ENCODE measurements at regions not wholly inside any gene's neighbourhood (a gene's known extent, or its start where the extent isn't known, plus 50 kb on each side); places are given as distances from the start of the nearest gene placed in this dataset.
"Not testable (repeated sequence)": the region's sequence is repeated elsewhere in the genome, so short reads cannot be mapped to it uniquely, and the experiment has no call there.

GRCh38 chr2:175414882-175415487 is 233.5 kb upstream of the ATP5MC3 start:
- intact Hi-C loops (cut with DNase I) = loop anchor here (5.0 kb wide), 1 partner anchor 672 kb away; no protein-coding TSS in a partner anchor
- ATAC-seq = peak; percentile 48
- DNase-seq (ENCODE audit: missing footprints) = peak; percentile 71

- no peak for DNase-seq (ENCODE audit: missing footprints)
- intact Hi-C loops (cut with DNase I) = no loop called here
- no peak for ATAC-seq
Measured at GRCh38 chr2:175414191-175414881, 232.8 kb upstream of the ATP5MC3 start.

- DNase-seq (ENCODE audit: missing footprints); ATAC-seq; intact Hi-C loops (cut with DNase I): not testable (repeated sequence)
Measured at GRCh38 chr2:175410941-175411340, 229.4 kb upstream of the ATP5MC3 start.

- intact Hi-C loops (cut with DNase I) = no loop called here
- DNase-seq (ENCODE audit: missing footprints) (no peak), ATAC-seq (no peak)
Measured at GRCh38 chr2:175404839-175405238, 223.3 kb upstream of the ATP5MC3 start.

GRCh38 chr2:175403599-175404221 is 222.2 kb upstream of the ATP5MC3 start:
- intact Hi-C loops (cut with DNase I) = no loop called here
- ATAC-seq (no peak), DNase-seq (ENCODE audit: missing footprints) (no peak)

GRCh38 chr2:175402571-175402970 is 221.1 kb upstream of the ATP5MC3 start:
- ATAC-seq = no peak
- no peak for DNase-seq (ENCODE audit: missing footprints)
- intact Hi-C loops (cut with DNase I) = no loop called here

- DNase-seq (ENCODE audit: missing footprints) (no peak), ATAC-seq (no peak)
- intact Hi-C loops (cut with DNase I) = no loop called here
Measured at GRCh38 chr2:175401956-175402469, 220.5 kb upstream of the ATP5MC3 start.

- no peak for ATAC-seq
Measured at GRCh38 chr2:175400975-175401374, 219.5 kb upstream of the ATP5MC3 start.

GRCh38 chr2:175399326-175399725 is 217.8 kb upstream of the ATP5MC3 start:
- DNase-seq (ENCODE audit: missing footprints) (no peak), ATAC-seq (no peak)
- intact Hi-C loops (cut with DNase I) = no loop called here

More at GRCh38 chr2:175400975-175401374, 219.5 kb upstream of the ATP5MC3 start:
- DNase-seq (ENCODE audit: missing footprints) = no peak
- intact Hi-C loops (cut with DNase I) = no loop called here

- ATAC-seq (no peak), DNase-seq (ENCODE audit: missing footprints) (no peak)
- intact Hi-C loops (cut with DNase I) = no loop called here
Measured at GRCh38 chr2:175398848-175399247, 217.3 kb upstream of the ATP5MC3 start.

GRCh38 chr2:175396696-175397095 is 215.2 kb upstream of the ATP5MC3 start:
- DNase-seq (ENCODE audit: missing footprints) (no peak), ATAC-seq (no peak)
- intact Hi-C loops (cut with DNase I) = no loop called here

- intact Hi-C loops (cut with DNase I) = no loop called here
- ATAC-seq = no peak
- no peak for DNase-seq (ENCODE audit: missing footprints)
Measured at GRCh38 chr2:175393851-175394250, 212.3 kb upstream of the ATP5MC3 start.

GRCh38 chr2:175383286-175383685 is 201.8 kb upstream of the ATP5MC3 start:
- intact Hi-C loops (cut with DNase I) = no loop called here
- ATAC-seq = no peak
- DNase-seq (ENCODE audit: missing footprints) = no peak

- intact Hi-C loops (cut with DNase I) = no loop called here
Measured at GRCh38 chr2:175373729-175374128, 192.2 kb upstream of the ATP5MC3 start.

GRCh38 chr2:175372704-175373701 is 191.5 kb upstream of the ATP5MC3 start:
- DNase-seq (ENCODE audit: missing footprints) (no peak), ATAC-seq (no peak)
- intact Hi-C loops (cut with DNase I) = no loop called here

More at GRCh38 chr2:175373729-175374128, 192.2 kb upstream of the ATP5MC3 start:
- DNase-seq (ENCODE audit: missing footprints) (no peak), ATAC-seq (no peak)

- intact Hi-C loops (cut with DNase I) = no loop called here
- ATAC-seq = no peak
- DNase-seq (ENCODE audit: missing footprints) = no peak
Measured at GRCh38 chr2:175371378-175371777, 189.9 kb upstream of the ATP5MC3 start.

- peak; percentile 59 for ATAC-seq
- intact Hi-C loops (cut with DNase I) = loop anchor here (2.0 kb wide), 1 partner anchor 730 kb away; no protein-coding TSS in a partner anchor
Measured at GRCh38 chr2:175366815-175367214, 185.3 kb upstream of the ATP5MC3 start.

GRCh38 chr2:175363699-175364098 is 182.2 kb upstream of the ATP5MC3 start:
- ATAC-seq = no peak
- intact Hi-C loops (cut with DNase I) = no loop called here

More at GRCh38 chr2:175366815-175367214, 185.3 kb upstream of the ATP5MC3 start:
- no peak for DNase-seq (ENCODE audit: missing footprints)

GRCh38 chr2:175362331-175362730 is 180.8 kb upstream of the ATP5MC3 start:
- DNase-seq (ENCODE audit: missing footprints) (no peak), ATAC-seq (no peak)
- intact Hi-C loops (cut with DNase I) = no loop called here

More at GRCh38 chr2:175363699-175364098, 182.2 kb upstream of the ATP5MC3 start:
- no peak for DNase-seq (ENCODE audit: missing footprints)
